ENCODE measurements at regions not wholly inside any gene's neighbourhood (a gene's known extent, or its start where the extent isn't known, plus 50 kb on each side); places are given as distances from the start of the nearest gene placed in this dataset. TPM values are rescaled to one million over a fixed set of nuclear protein-coding genes. Genes with fewer than 3 reads are reported as not detected.

DNA sequence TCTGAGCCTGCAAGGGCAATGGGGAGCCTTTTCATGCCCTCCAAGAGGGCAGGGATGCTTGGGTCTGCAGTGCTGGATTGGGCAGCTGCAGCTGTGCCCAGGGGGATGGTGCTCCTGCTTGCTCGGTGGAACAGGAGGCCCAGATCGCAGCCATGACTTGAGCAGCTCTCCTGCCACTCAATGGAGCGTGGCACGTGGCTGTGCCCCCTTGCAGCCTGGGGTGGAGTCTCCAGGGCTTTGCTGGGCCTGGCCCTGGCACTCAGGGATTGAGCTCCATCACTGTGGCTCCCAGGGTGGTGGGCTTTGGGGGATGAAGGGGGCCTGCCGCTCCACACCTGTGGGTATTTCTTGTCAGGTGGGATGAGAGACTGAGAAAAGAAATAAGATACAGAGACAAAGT, 53.4 kb upstream of the IBSP start:
- no peaks in the 10 kb centered on the region for H3K9me1 ChIP-seq (replicated peaks; ENCODE audit: control insufficient read depth, extremely low read depth, insufficient read depth, low read length)
- FAIRE-seq = no peak
- H3K4me1 ChIP-seq (ENCODE audit: control insufficient read depth, extremely low read depth, insufficient read depth, low read length) = no peaks in the 10 kb centered on the region
- no peaks in the 10 kb centered on the region for H3K79me2 ChIP-seq (ENCODE audit: control insufficient read depth, insufficient read depth, low read length)
- ChIA-PET CTCF (no interaction called here), POLR2A (no interaction called here)
- DNase-seq (ENCODE audit: low read depth, low spot score) = no peak
- no peaks in the 10 kb centered on the region for H3K36me3 ChIP-seq (ENCODE audit: control insufficient read depth in 2 of 2, extremely low read depth in 1 of 2, insufficient read depth in 2 of 2, low read length in 2 of 2)
- no TSS peak for BruUV-seq (replicated peaks)
- no peaks in the 10 kb centered on the region for H4K20me1 ChIP-seq (replicated peaks; ENCODE audit: control insufficient read depth, extremely low read depth, insufficient read depth, low read length)
- TF ChIP-seq POLR2AphosphoS5 (IDR thresholded peaks at IDR 0.05; ENCODE audit: insufficient read depth, low read depth, low read length) (no peak), GATA2 (IDR thresholded peaks at IDR 0.05; ENCODE audit: insufficient read depth, insufficient read length, low read depth, low read length) (no peak), MYC (IDR thresholded peaks at IDR 0.05; ENCODE audit: low read depth, low read length) (no peak), POLR2A (IDR thresholded peaks at IDR 0.05; ENCODE audit: low read depth, low read length) (no peak), FOS (IDR thresholded peaks at IDR 0.05; ENCODE audit: borderline replicate concordance, insufficient read depth, low read length) (no peak)
- TF ChIP-seq, protein P1, sequence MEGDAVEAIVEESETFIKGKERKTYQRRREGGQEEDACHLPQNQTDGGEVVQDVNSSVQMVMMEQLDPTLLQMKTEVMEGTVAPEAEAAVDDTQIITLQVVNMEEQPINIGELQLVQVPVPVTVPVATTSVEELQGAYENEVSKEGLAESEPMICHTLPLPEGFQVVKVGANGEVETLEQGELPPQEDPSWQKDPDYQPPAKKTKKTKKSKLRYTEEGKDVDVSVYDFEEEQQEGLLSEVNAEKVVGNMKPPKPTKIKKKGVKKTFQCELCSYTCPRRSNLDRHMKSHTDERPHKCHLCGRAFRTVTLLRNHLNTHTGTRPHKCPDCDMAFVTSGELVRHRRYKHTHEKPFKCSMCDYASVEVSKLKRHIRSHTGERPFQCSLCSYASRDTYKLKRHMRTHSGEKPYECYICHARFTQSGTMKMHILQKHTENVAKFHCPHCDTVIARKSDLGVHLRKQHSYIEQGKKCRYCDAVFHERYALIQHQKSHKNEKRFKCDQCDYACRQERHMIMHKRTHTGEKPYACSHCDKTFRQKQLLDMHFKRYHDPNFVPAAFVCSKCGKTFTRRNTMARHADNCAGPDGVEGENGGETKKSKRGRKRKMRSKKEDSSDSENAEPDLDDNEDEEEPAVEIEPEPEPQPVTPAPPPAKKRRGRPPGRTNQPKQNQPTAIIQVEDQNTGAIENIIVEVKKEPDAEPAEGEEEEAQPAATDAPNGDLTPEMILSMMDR (IDR thresholded peaks at IDR 0.05; ENCODE audit: extremely low read depth in 1 of 2, insufficient read depth in 1 of 2, low read depth in 1 of 2, low read length in 2 of 2) = no peak
- TF ChIP-seq, protein P2, sequence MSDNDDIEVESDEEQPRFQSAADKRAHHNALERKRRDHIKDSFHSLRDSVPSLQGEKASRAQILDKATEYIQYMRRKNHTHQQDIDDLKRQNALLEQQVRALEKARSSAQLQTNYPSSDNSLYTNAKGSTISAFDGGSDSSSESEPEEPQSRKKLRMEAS (IDR thresholded peaks at IDR 0.05; ENCODE audit: insufficient read depth, insufficient read length) = no peak
- H2AFZ ChIP-seq (ENCODE audit: low read depth, low read length) = no peak overlapping the region
- dilution Hi-C loops (cut with MboI; ENCODE audit: extremely low pct_ligation_motif_present, low sequenced_read_pairs) (no loop called here), intact Hi-C loops (cut with micrococcal nuclease) (no loop called here)
- no peaks in the 10 kb centered on the region for H3K9me3 ChIP-seq (replicated peaks; ENCODE audit: control insufficient read depth, insufficient read depth, low read length)
- H3K4me2 ChIP-seq (ENCODE audit: insufficient read depth, low read length) = no peak overlapping the region
- H3K4me3 ChIP-seq (replicated peaks in 1 of 3; ENCODE audit: insufficient read depth in 1 of 3, low read depth in 1 of 3, low read length in 3 of 3) = no peak overlapping the region
- H3K27me3 ChIP-seq (ENCODE audit: control insufficient read depth in 2 of 2, insufficient read depth in 2 of 2, low read length in 2 of 2) = no peaks in the 10 kb centered on the region
- no peak overlapping the region for H3K9ac ChIP-seq (replicated peaks; ENCODE audit: extremely low read depth, insufficient read depth, low read length)
- no peak overlapping the region for H3K27ac ChIP-seq (ENCODE audit: insufficient read depth, low read depth, low read length)

Small RNA genes lying in the stretch of these regions (small RNA-seq; reads per million reads assigned to genes)
- not detected for gene RF00019 (ENCODE audit: insufficient read depth, insufficient read length, low read depth, low replicate concordance)

Measured in endothelial cell of umbilical vein (primary cell).